ENCODE measurements at regions not wholly inside any gene's neighbourhood (a gene's known extent, or its start where the extent isn't known, plus 50 kb on each side); places are given as distances from the start of the nearest gene placed in this dataset.

GRCh38 chr5:51983161-51983560 is 599.9 kb downstream of the ISL1 start:
- Mint-ChIP-seq H3K27ac (no peak overlapping the region), H3K9me3 (no peaks in the 10 kb centered on the region), H3K27me3 (ENCODE audit: low read depth) (no peaks in the 10 kb centered on the region), H3K4me1 (peaks cover 2% of the 10 kb centered on the region; the same call in 1 of the 2 replicates), H3K36me3 (no peaks in the 10 kb centered on the region), H3K4me3 (no peak overlapping the region)
- DNase-seq (ENCODE audit: low spot score) (no peak), ATAC-seq (no peak)
- TF ChIP-seq NFYB (CRISPR knock-in tag; conservative IDR thresholded peaks at IDR 0.05; ENCODE audit: low read depth) (no peak), AFF4 (CRISPR knock-in tag; IDR thresholded peaks at IDR 0.05; ENCODE audit: borderline replicate concordance) (no peak), CBFB (CRISPR knock-in tag; IDR thresholded peaks at IDR 0.05; ENCODE audit: low read depth) (no peak), E2F1 (CRISPR knock-in tag; IDR thresholded peaks at IDR 0.05) (no peak), JAZF1 (CRISPR knock-in tag; IDR thresholded peaks at IDR 0.05) (no peak), MLX (CRISPR knock-in tag; IDR thresholded peaks at IDR 0.05) (no peak), KAT7 (CRISPR knock-in tag; IDR thresholded peaks at IDR 0.05; ENCODE audit: borderline replicate concordance) (no peak), HMGXB4 (CRISPR knock-in tag; IDR thresholded peaks at IDR 0.05) (no peak), ZNF138 (CRISPR knock-in tag; conservative IDR thresholded peaks at IDR 0.05) (no peak), SMAD4 (CRISPR knock-in tag; IDR thresholded peaks at IDR 0.05) (no peak), CREB1 (CRISPR knock-in tag; IDR thresholded peaks at IDR 0.05) (no peak), FOXK1 (CRISPR knock-in tag; IDR thresholded peaks at IDR 0.05) (no peak), ZNF219 (CRISPR knock-in tag; IDR thresholded peaks at IDR 0.05; ENCODE audit: borderline replicate concordance) (no peak), NR2C2 (CRISPR knock-in tag; IDR thresholded peaks at IDR 0.05) (no peak), ARID4B (CRISPR knock-in tag; IDR thresholded peaks at IDR 0.05; ENCODE audit: borderline replicate concordance) (no peak), ETV6 (CRISPR knock-in tag; IDR thresholded peaks at IDR 0.05) (no peak), ZNF317 (CRISPR knock-in tag; IDR thresholded peaks at IDR 0.05; ENCODE audit: borderline replicate concordance, low read depth) (no peak), PRDM15 (CRISPR knock-in tag; IDR thresholded peaks at IDR 0.05) (no peak), GTF2I (CRISPR knock-in tag; conservative IDR thresholded peaks at IDR 0.05) (no peak)
- POLR2A ChIA-PET: no interaction called here
- CTCF ChIA-PET: no interaction called here

Data from WTC11 (cell line).